NCI-H2107 treated with DMSO at 0.1 percent for 48 hours (cell line): ENCODE measurements at regions not wholly inside any gene's neighbourhood (a gene's known extent, or its start where the extent isn't known, plus 50 kb on each side); places are given as distances from the start of the nearest gene placed in this dataset.

Experiments used
- DNase-seq: peaks from one replicate; lab custom pipeline; 2025; ENCODE audit not compliant: unreplicated experiment; lab: John Stamatoyannopoulos, UW

GRCh38 chr15:47516558-47516957 lies 200.7 kb upstream of the SEMA6D start:
- no peak for DNase-seq

- no peak for DNase-seq
Observed at GRCh38 chr15:47516972-47517371, 200.3 kb upstream of the SEMA6D start.

GRCh38 chr15:47517737-47518136 lies 199.6 kb upstream of the SEMA6D start:
- no peak for DNase-seq

GRCh38 chr15:47523681-47524475 lies 193.4 kb upstream of the SEMA6D start:
- DNase-seq: peak; percentile 59

GRCh38 chr15:47529241-47529640 lies 188.1 kb upstream of the SEMA6D start:
- no peak for DNase-seq

GRCh38 chr15:47534673-47535072 lies 182.6 kb upstream of the SEMA6D start:
- no peak for DNase-seq

- no peak for DNase-seq
Observed at GRCh38 chr15:47541562-47541961, 175.7 kb upstream of the SEMA6D start.

GRCh38 chr15:47542312-47542989 lies 174.9 kb upstream of the SEMA6D start:
- DNase-seq: no peak

- DNase-seq: peak; percentile 23
Observed at GRCh38 chr15:47548231-47548630, 169.1 kb upstream of the SEMA6D start.

- no peak for DNase-seq
Observed at GRCh38 chr15:47548986-47549385, 168.3 kb upstream of the SEMA6D start.

- DNase-seq: no peak
Observed at GRCh38 chr15:47551079-47551478, 166.2 kb upstream of the SEMA6D start.

GRCh38 chr15:47551546-47551945 lies 165.8 kb upstream of the SEMA6D start:
- no peak for DNase-seq

- no peak for DNase-seq
Observed at GRCh38 chr15:47552978-47553608, 164.2 kb upstream of the SEMA6D start.

GRCh38 chr15:47553947-47554346 lies 163.4 kb upstream of the SEMA6D start:
- no peak for DNase-seq

GRCh38 chr15:47561102-47561501 lies 156.2 kb upstream of the SEMA6D start:
- DNase-seq: no peak

GRCh38 chr15:47565949-47566348 lies 151.4 kb upstream of the SEMA6D start:
- DNase-seq: no peak

- DNase-seq: no peak
Observed at GRCh38 chr15:47566610-47567009, 150.7 kb upstream of the SEMA6D start.

GRCh38 chr15:47568030-47568429 lies 149.3 kb upstream of the SEMA6D start:
- no peak for DNase-seq

GRCh38 chr15:47570044-47570443 lies 147.3 kb upstream of the SEMA6D start:
- no peak for DNase-seq

- no peak for DNase-seq
Observed at GRCh38 chr15:47570451-47570850, 146.9 kb upstream of the SEMA6D start.

- no peak for DNase-seq
Observed at GRCh38 chr15:47570881-47571640, 146.2 kb upstream of the SEMA6D start.
